H9 (cell line): ENCODE measurements at regions not wholly inside any gene's neighbourhood (a gene's known extent, or its start where the extent isn't known, plus 50 kb on each side); places are given as distances from the start of the nearest gene placed in this dataset.

Experiments used
- DNase-seq: peaks from one replicate; pipeline ENCODE4 v3.0.0-alpha.2; 2017
- H2AFZ ChIP-seq: one replicate; pipeline ENCODE4 v1.6.1; 2013; ENCODE audit warnings: mild to moderate bottlenecking, low read length, control low read depth, moderate library complexity
- H2AK5ac ChIP-seq: 2 replicates; pipeline ENCODE4 v1.6.1; 2013; ENCODE audit warnings: low read length, control low read depth, mixed read lengths; ENCODE audit not compliant: insufficient read length
- H2BK120ac ChIP-seq: one replicate; pipeline ENCODE4 v1.6.1; 2013; ENCODE audit warnings: low read depth, mild to moderate bottlenecking, low read length, control low read depth, inconsistent platforms; ENCODE audit not compliant: poor library complexity, severe bottlenecking
- H2BK12ac ChIP-seq: 2 replicates; pipeline ENCODE4 v1.6.1; 2013; ENCODE audit warnings: low read length, control low read depth, mixed read lengths, low read depth; ENCODE audit not compliant: insufficient read length
- H2BK15ac ChIP-seq: 2 replicates; pipeline ENCODE4 v1.6.1; 2013; ENCODE audit warnings: low read depth, low read length, control low read depth
- H2BK20ac ChIP-seq: one replicate; pipeline ENCODE4 v1.6.1; 2013; ENCODE audit warnings: low read depth, mild to moderate bottlenecking, low read length, control low read depth, inconsistent platforms; ENCODE audit not compliant: poor library complexity, severe bottlenecking
- H2BK5ac ChIP-seq: 2 replicates; pipeline ENCODE4 v1.6.1; 2013; ENCODE audit warnings: low read length, control low read depth, mixed read lengths; ENCODE audit not compliant: insufficient read length
- H3K14ac ChIP-seq: 2 replicates; pipeline ENCODE4 v1.6.1; 2013; ENCODE audit warnings: low read length, control low read depth; ENCODE audit not compliant: insufficient read depth
- H3K18ac ChIP-seq: 2 replicates; pipeline ENCODE4 v1.6.1; 2013; ENCODE audit warnings: low read depth, mild to moderate bottlenecking, mixed read lengths, low read length, control low read depth; ENCODE audit not compliant: insufficient read length
- H3K23ac ChIP-seq: 2 replicates; pipeline ENCODE4 v1.6.1; 2013; ENCODE audit warnings: low read length, control low read depth, mixed read lengths, low read depth; ENCODE audit not compliant: insufficient read length
- H3K23me2 ChIP-seq: 2 replicates; pipeline ENCODE4 v1.6.1; 2013; ENCODE audit warnings: low read depth, mild to moderate bottlenecking, mixed read lengths, low read length, control low read depth; ENCODE audit not compliant: insufficient read length, poor library complexity, severe bottlenecking
- H3K27ac ChIP-seq: 2 replicates; pipeline ENCODE4 v1.5.1; 2013; ENCODE audit warnings: low read length, control low read depth, mixed read lengths, low read depth; ENCODE audit not compliant: insufficient read length
- H3K27me3 ChIP-seq: 2 replicates; pipeline ENCODE4 v1.6.1; 2013; ENCODE audit warnings: low read length, control low read depth, inconsistent platforms; ENCODE audit not compliant: insufficient read depth
- H3K4ac ChIP-seq: 2 replicates; pipeline ENCODE4 v1.6.1; 2013; ENCODE audit warnings: low read depth, mild to moderate bottlenecking, control low read depth, inconsistent platforms, low read length, moderate library complexity
- H3K4me1 ChIP-seq: 2 replicates; pipeline ENCODE4 v1.6.1; 2013; ENCODE audit warnings: low read length, control low read depth, inconsistent platforms; ENCODE audit not compliant: insufficient read depth
- H3K4me2 ChIP-seq: 2 replicates; pipeline ENCODE4 v1.6.1; 2013; ENCODE audit warnings: low read length, control low read depth, mixed read lengths; ENCODE audit not compliant: insufficient read length, insufficient read depth
- H3K56ac ChIP-seq: 2 replicates; pipeline ENCODE4 v1.6.1; 2013; ENCODE audit warnings: low read depth, mild to moderate bottlenecking, mixed read lengths, low read length, control low read depth; ENCODE audit not compliant: insufficient read length
- H3K79me1 ChIP-seq: 2 replicates; pipeline ENCODE4 v1.6.1; 2013; ENCODE audit warnings: low read depth, mild to moderate bottlenecking, moderate library complexity, low read length, control low read depth, inconsistent platforms; ENCODE audit not compliant: insufficient read depth, poor library complexity, severe bottlenecking
- H3K79me2 ChIP-seq: 2 replicates; pipeline ENCODE4 v1.6.1; 2013; ENCODE audit warnings: low read length, control low read depth, inconsistent platforms; ENCODE audit not compliant: insufficient read depth
- H3K9ac ChIP-seq: 2 replicates; pipeline ENCODE4 v1.6.1; 2013; ENCODE audit warnings: low read length, control low read depth, mixed read lengths; ENCODE audit not compliant: insufficient read length; ENCODE audit errors: extremely low read depth
- H3K9me3 ChIP-seq: one replicate; pipeline ENCODE4 v1.6.1; 2013; ENCODE audit warnings: low read depth, low read length, inconsistent platforms; ENCODE audit not compliant: control insufficient read depth
- H3T11ph ChIP-seq: one replicate; pipeline ENCODE4 v1.6.1; 2013; ENCODE audit warnings: mild to moderate bottlenecking, low read length, control low read depth, inconsistent platforms
- H4K20me1 ChIP-seq: one replicate; pipeline ENCODE4 v1.6.1; 2013; ENCODE audit not compliant: control insufficient read depth, insufficient read length, insufficient read depth
- H4K5ac ChIP-seq: 2 replicates; pipeline ENCODE4 v1.6.1; 2013; ENCODE audit warnings: low read depth, mild to moderate bottlenecking, mixed read lengths, low read length, control low read depth; ENCODE audit not compliant: insufficient read length
- H4K8ac ChIP-seq: replicated peaks from 2 replicates; pipeline ENCODE4 v1.6.1; 2013; ENCODE audit warnings: low read length, control low read depth, mixed read lengths, low read depth; ENCODE audit not compliant: insufficient read length
- H4K91ac ChIP-seq: 2 replicates; pipeline ENCODE4 v1.6.1; 2013; ENCODE audit warnings: low read depth, mild to moderate bottlenecking, moderate library complexity, mixed read lengths, low read length, control low read depth; ENCODE audit not compliant: insufficient read length
- H3K27ac Mint-ChIP-seq, 3 experiments: 2 replicates in 2 of 3; 3 replicates in 1 of 3; pipeline ENCODE4 v1.8.0; 2020 to 2021; ENCODE audit warnings: mixed read lengths in 3 of 3, mild to moderate bottlenecking in 1 of 3, moderate library complexity in 1 of 3
- H3K27me3 Mint-ChIP-seq: 2 replicates; pipeline ENCODE4 v1.8.0; 2021; ENCODE audit warnings: low read depth, mild to moderate bottlenecking, moderate library complexity, mixed read lengths
- H3K36me3 Mint-ChIP-seq, 3 experiments: 2 replicates in 2 of 3; 3 replicates in 1 of 3; pipeline ENCODE4 v1.8.0; 2020 to 2021; ENCODE audit warnings: low read depth in 3 of 3, mixed read lengths in 3 of 3; ENCODE audit not compliant: insufficient read depth in 1 of 3
- H3K4me1 Mint-ChIP-seq, 2 experiments: 2 replicates each; pipeline ENCODE4 v1.8.0; 2020; ENCODE audit warnings: mixed read lengths in 2 of 2
- H3K4me3 Mint-ChIP-seq, 2 experiments: 2 replicates in 1 of 2; 3 replicates in 1 of 2; pipeline ENCODE4 v1.8.0; 2020 to 2021; ENCODE audit warnings: mild to moderate bottlenecking in 2 of 2, mixed read lengths in 2 of 2, moderate library complexity in 1 of 2
- H3K9me3 Mint-ChIP-seq, 2 experiments: 2 replicates in 1 of 2; 3 replicates in 1 of 2; pipeline ENCODE4 v1.8.0; 2020; ENCODE audit warnings: mild to moderate bottlenecking in 2 of 2, mixed read lengths in 2 of 2, moderate library complexity in 1 of 2
- CTCF ChIP-seq: fragments of 200-600 bp; sonication (generic); conservative IDR thresholded peaks from 3 replicates; pipeline ENCODE4 v1.8.0; 2021; ENCODE audit warnings: antibody characterized with exemption, mild to moderate bottlenecking
- WGBS: extraction: QIAGEN DNeasy Blood & Tissue Kit; methylation state at CpG from one replicate; pipeline ENCODE4 v1.1.7; 2013; ENCODE audit warnings: missing lambda C conversion rate, low lambda C conversion rate, mixed read lengths; ENCODE audit not compliant: insufficient read length; ENCODE audit errors: extremely low coverage; 5-methylcytosine and 5-hydroxymethylcytosine counted together

GRCh38 chr18:45370255-45371010 is 244.8 kb upstream of the SLC14A2 start:
- no peak overlapping the region for H2BK5ac ChIP-seq
- H3K27me3 ChIP-seq = no peaks in the 10 kb centered on the region
- H4K91ac ChIP-seq = no peak overlapping the region
- H4K8ac ChIP-seq = no peak overlapping the region
- Mint-ChIP-seq H3K36me3 (no peaks in the 10 kb centered on the region), H3K4me3 (no peak overlapping the region), H3K27ac (no peak overlapping the region; a peak in 1 of 7 replicates), H3K4me1 (peaks cover 4 to 9% of the 10 kb centered on the region in 2 experiments; a peak in 3 of 4 replicates), H3K27me3 (no peaks in the 10 kb centered on the region), H3K9me3 (no peaks in the 10 kb centered on the region)
- H2BK120ac ChIP-seq = no peak overlapping the region
- H3K79me2 ChIP-seq = no peaks in the 10 kb centered on the region
- DNase-seq = no peak
- H3K18ac ChIP-seq = no peak overlapping the region
- H3K27ac ChIP-seq = no peak overlapping the region
- H3K14ac ChIP-seq = no peak overlapping the region
- no peak overlapping the region for H3K23ac ChIP-seq
- WGBS = no CpG with 5 or more reads among the region's 14 CpGs
- no peak overlapping the region for H2BK20ac ChIP-seq
- H2BK15ac ChIP-seq = no peak overlapping the region
- no peaks in the 10 kb centered on the region for H3K4me1 ChIP-seq
- no peak overlapping the region for H2BK12ac ChIP-seq
- no peak overlapping the region for H2AK5ac ChIP-seq
- no peaks in the 10 kb centered on the region for H3K79me1 ChIP-seq
- no peak overlapping the region for H3K4me2 ChIP-seq
- no peak for TF ChIP-seq CTCF
- H3K9me3 ChIP-seq = no peaks in the 10 kb centered on the region
- no peak overlapping the region for H3K56ac ChIP-seq
- no peak overlapping the region for H4K5ac ChIP-seq
- H3K4ac ChIP-seq = no peak overlapping the region
- H3K9ac ChIP-seq = no peak overlapping the region
- no peaks in the 10 kb centered on the region for H4K20me1 ChIP-seq
- H2AFZ ChIP-seq = no peak overlapping the region
- H3T11ph ChIP-seq = no peak overlapping the region
- H3K23me2 ChIP-seq = no peaks in the 10 kb centered on the region
